Aorta (tissue), 5 donors: ENCODE measurements at regions not wholly inside any gene's neighbourhood (a gene's known extent, or its start where the extent isn't known, plus 50 kb on each side); places are given as distances from the start of the nearest gene placed in this dataset.
"Not testable (repeated sequence)": the region's sequence is repeated elsewhere in the genome, so short reads cannot be mapped to it uniquely, and the experiment has no call there.

Experiments
- ATAC-seq: fragments of 200-7000 bp; cut with Tn5 transposase; one replicate; pipeline ENCODE4 v1.9.1; 2022; ENCODE audit warnings: moderate library complexity; ENCODE audit not compliant: low FRiP score
- DNase-seq, 2 donors: peaks; one replicate each; pipeline ENCODE4 v3.0.0-alpha.2; 2020
- H3K27ac ChIP-seq, 2 donors: one replicate each; pipeline ENCODE4 v1.5.1; 2013; ENCODE audit warnings: low read length in 2 of 2, mild to moderate bottlenecking in 2 of 2, moderate library complexity in 2 of 2, control low read depth in 1 of 2, inconsistent platforms in 1 of 2, low read depth in 1 of 2
- H3K27me3 ChIP-seq, 2 donors: one replicate each; pipeline ENCODE4 v1.6.1; 2013; ENCODE audit warnings: control low read depth in 1 of 2, low read length in 1 of 2, mild to moderate bottlenecking in 1 of 2, moderate library complexity in 1 of 2; ENCODE audit not compliant: insufficient read depth in 2 of 2, control insufficient read depth in 1 of 2
- H3K36me3 ChIP-seq, 2 donors: one replicate each; pipeline ENCODE4 v1.6.1; 2013; ENCODE audit warnings: control low read depth in 1 of 2, low read length in 1 of 2, mild to moderate bottlenecking in 1 of 2; ENCODE audit not compliant: insufficient read depth in 2 of 2, control insufficient read depth in 1 of 2
- H3K4me1 ChIP-seq, 2 donors: one replicate each; pipeline ENCODE4 v1.6.1; 2013; ENCODE audit warnings: low read length in 2 of 2, control low read depth in 1 of 2, mild to moderate bottlenecking in 1 of 2, moderate library complexity in 1 of 2; ENCODE audit not compliant: insufficient read depth in 2 of 2, control insufficient read depth in 1 of 2
- H3K4me3 ChIP-seq, 2 donors: one replicate each; pipeline ENCODE4 v1.5.1; 2013; ENCODE audit warnings: low read length in 2 of 2, control low read depth in 1 of 2, mild to moderate bottlenecking in 1 of 2
- H3K9me3 ChIP-seq: one replicate; pipeline ENCODE4 v1.6.1; 2013; ENCODE audit warnings: mild to moderate bottlenecking, low read length; ENCODE audit not compliant: control insufficient read depth
- WGBS, 2 donors: extraction: QIAGEN DNeasy Blood & Tissue Kit; methylation state at CpG; one replicate each; pipeline ENCODE4 v1.1.7; 2013; 5-methylcytosine and 5-hydroxymethylcytosine counted together
- intact Hi-C, 2 donors: fragments of 100-400 bp; cut with DNase I; formaldehyde crosslinking; loops; one replicate each; pipeline versions ENCODE4 v1.14.2 to v1.15.0; 2022
- donor health status: healthy with polysubstance abuse.
- donor health status: Bipolar disorder and iron deficiency.
- donor health status: DM: no; HTN: no; CAD: no.
- donor health status: DM: no; HTN: no; CAD: no.
- donor health status: DM: yes; HTN: yes; CAD: no.

DNA sequence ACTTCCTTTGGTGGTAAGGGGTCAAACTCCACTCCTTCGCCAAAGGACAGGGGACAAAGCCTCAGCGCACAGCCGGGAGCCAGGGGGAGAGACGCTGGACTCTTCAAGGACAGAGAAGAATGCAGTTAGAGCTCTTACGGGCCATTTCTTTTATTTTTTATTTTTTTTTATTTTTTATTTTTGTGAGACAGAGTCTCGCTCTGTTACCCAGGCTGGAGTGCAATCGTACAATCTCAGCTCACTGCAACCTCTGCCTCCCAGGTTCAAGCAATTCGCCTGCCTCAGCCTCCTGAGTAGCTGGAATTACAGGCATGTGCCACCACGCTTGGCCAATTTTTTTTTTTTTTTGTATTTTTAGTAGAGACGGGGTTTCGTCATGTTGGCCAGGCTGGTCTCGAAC is 93.2 kb upstream of the RPH3AL start, which contains the start of gene RFLNB:
Gene RFLNB, minus strand, starts transcription at position 101 of the 400 bp plus-strand sequence.
- H3K9me3 ChIP-seq, DNase-seq, H3K27me3 ChIP-seq, intact Hi-C loops, ATAC-seq, H3K27ac ChIP-seq, H3K4me1 ChIP-seq, H3K36me3 ChIP-seq, H3K4me3 ChIP-seq: not testable (repeated sequence)
- 87 to 88% methylated on average over 12 of the region's 12 CpGs for WGBS, 2 donors

DNA sequence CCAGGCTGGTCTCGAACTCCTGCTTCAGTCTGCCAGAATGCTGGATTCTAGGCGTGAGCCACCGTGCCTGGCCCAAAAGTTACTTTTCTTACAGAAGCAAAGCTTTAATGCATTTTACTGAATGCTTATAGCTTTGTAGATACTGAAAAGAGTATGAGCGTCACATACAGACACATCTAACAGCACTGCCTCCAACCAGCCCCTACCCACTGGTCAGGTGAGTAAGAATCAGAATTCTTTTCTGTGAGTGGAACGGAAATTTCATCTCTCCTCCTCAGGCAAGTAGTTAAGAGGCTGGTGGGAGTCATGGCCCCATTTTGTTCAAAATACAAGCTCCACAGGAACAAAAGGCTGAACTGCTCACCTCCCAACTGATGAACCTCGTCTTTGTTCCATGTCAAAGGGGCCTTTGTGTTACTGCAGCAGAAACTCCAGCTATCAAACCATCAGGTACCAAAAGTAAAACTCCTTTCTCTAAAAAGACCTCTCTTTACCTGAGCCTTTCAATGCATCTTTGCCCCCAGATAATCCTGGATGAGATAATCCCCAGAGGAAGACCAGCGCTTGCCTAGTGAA is 92.4 kb upstream of the RPH3AL start:
- peaks cover 0 to 3% of the 10 kb centered on the region in 2 donors for H3K36me3 ChIP-seq
- no peak overlapping the region for H3K27ac ChIP-seq
- WGBS, 2 donors = 95 to 96% methylated on average over 7 of the region's 7 CpGs
- intact Hi-C loops = no loop called here
- no peaks in the 10 kb centered on the region for H3K4me1 ChIP-seq
- no peak overlapping the region for H3K4me3 ChIP-seq
- no peak for DNase-seq
- no peaks in the 10 kb centered on the region for H3K27me3 ChIP-seq
- no peaks in the 10 kb centered on the region for H3K9me3 ChIP-seq
- ATAC-seq = no peak

DNA sequence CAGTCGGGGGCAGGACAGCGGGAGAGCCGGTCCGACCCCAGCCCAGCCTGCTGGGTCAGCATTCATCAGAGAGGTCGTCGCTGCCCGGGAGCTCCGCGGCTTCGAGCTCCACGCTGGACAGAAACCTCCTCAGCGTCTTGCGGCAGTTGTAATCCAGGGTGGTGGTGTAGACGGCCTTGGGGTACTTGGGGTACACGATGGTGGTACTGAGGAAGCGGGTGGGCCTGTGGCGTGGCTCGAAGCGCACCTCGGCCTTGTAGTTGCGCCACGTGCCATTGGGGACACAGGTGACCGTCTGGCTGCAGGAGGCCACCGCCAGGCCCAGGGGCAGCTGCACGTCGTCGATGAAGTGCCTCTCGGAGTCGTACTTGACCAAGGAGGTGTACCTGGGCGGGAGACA is 90.5 kb upstream of the RPH3AL start:
- Histone ChIP-seq H3K4me1 (no peaks in the 10 kb centered on the region), H3K9me3 (no peaks in the 10 kb centered on the region), H3K27ac (no peak overlapping the region), H3K4me3 (no peak overlapping the region), H3K27me3 (no peaks in the 10 kb centered on the region), H3K36me3 (peaks cover 0 to 3% of the 10 kb centered on the region in 2 donors)
- DNase-seq (no peak), ATAC-seq (no peak)
- WGBS, 2 donors = 96 to 97% methylated on average over 30 of the region's 30 CpGs
- intact Hi-C loops = no loop called here

DNA sequence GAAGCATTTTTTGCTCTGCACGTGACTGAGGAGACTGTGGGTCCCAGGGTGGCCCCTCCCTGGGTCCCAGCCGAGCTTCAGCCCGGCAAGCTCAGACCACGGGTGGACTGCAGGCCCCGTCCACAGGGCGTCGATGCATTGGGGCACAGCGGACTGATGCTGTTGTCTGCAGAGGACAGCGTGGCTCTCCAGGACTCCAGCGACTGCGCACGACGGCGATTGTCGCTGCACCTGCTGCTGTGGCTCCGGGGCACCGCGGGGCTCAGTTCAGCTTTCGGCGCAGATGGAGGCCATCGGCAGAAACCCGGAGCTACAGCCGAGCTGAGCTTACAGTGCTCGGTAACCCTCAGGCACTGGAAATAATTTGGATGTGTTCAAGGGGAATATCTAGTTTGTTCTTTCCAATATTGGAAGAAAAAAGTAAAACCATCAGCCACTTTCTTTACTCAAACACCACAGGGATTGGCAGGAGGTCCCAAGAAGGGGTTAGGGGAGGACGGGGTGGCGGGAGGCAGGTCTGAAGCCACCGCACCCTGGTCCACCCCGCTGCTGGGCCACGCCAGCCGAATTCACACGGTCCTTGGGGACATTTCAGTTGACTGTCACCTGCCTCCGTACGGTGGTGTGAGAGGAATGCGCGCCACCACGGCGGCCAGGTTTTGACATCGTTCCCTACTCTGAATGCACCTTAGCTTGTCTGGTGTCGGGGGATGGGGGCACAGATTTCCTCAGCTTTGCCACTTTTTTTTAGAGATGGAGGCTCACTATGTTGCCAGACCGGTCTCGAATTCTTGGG is 88.7 kb upstream of the RPH3AL start:
- H3K27me3 ChIP-seq = no peaks in the 10 kb centered on the region
- H3K4me3 ChIP-seq = no peak overlapping the region
- intact Hi-C loops = no loop called here
- no peak overlapping the region for H3K27ac ChIP-seq
- DNase-seq (no peak), ATAC-seq (no peak)
- peaks cover 0 to 3% of the 10 kb centered on the region in 2 donors for H3K36me3 ChIP-seq
- 94 to 96% methylated on average over 41 of the region's 41 CpGs for WGBS, 2 donors
- no peaks in the 10 kb centered on the region for H3K4me1 ChIP-seq
- H3K9me3 ChIP-seq = no peaks in the 10 kb centered on the region

GRCh38 chr17:438191-438590 is 85.6 kb upstream of the RPH3AL start:
- H3K27me3 ChIP-seq = no peaks in the 10 kb centered on the region
- 86 to 90% methylated on average over 5 of the region's 5 CpGs for whole genome bisulfite sequencing, 2 donors

DNA sequence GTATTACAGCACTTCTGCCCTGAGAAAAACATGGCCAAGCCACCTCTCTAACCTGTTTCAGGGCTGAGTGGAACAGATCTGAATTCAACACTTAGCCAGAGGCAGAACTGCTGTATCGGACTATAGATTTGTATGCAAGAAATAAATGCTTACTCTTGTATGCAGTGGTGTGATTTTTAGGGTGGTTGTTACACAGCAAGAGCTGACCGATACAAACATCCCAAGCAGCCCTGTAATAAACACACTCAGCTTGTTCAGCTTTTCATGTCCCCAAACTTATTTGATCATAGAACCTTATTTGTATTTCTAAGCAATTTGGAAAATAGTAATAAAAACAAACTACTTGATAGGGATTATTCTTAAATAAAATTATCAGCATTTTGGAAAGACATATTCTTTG is 84.9 kb upstream of the RPH3AL start:
- H3K27me3 ChIP-seq = no peaks in the 10 kb centered on the region
- no peaks in the 10 kb centered on the region for H3K36me3 ChIP-seq
- no peak overlapping the region for H3K27ac ChIP-seq
- intact Hi-C loops = no loop called here
- H3K9me3 ChIP-seq = no peaks in the 10 kb centered on the region
- no peaks in the 10 kb centered on the region for H3K4me1 ChIP-seq
- DNase-seq (no peak), ATAC-seq (no peak)
- 97 to 98% methylated on average over 2 of the region's 2 CpGs for WGBS, 2 donors
- H3K4me3 ChIP-seq = no peak overlapping the region

More at GRCh38 chr17:438191-438590, 85.6 kb upstream of the RPH3AL start:
- Histone ChIP-seq H3K4me1 (no peaks in the 10 kb centered on the region), H3K36me3 (no peaks in the 10 kb centered on the region), H3K9me3 (no peaks in the 10 kb centered on the region), H3K4me3 (no peak overlapping the region), H3K27ac (no peak overlapping the region)
- no peak for ATAC-seq
- intact Hi-C loops = no loop called here
- no peak for DNase-seq

DNA sequence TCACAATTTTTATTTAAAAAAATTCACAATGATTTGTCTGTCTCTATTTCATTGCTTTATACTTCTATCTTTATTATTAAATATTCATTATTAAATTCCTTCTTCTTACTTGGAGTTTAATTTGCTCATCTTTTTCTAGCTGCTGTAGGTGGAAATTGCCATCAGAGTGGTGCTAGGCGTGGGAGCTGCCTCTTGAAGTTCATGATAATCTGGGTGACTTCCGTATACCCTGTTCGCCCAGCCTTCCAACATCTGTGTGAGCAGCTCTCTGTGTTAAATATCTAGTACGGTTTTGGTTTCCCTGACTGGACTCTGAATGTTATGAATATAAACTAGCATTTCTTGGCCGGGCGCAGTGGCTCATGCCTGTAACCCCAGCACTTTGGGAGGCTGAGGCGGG is 84.0 kb upstream of the RPH3AL start:
- ATAC-seq (no peak), DNase-seq (no peak)
- Histone ChIP-seq H3K4me3 (no peak overlapping the region), H3K9me3 (no peaks in the 10 kb centered on the region), H3K27me3 (no peaks in the 10 kb centered on the region), H3K36me3 (no peaks in the 10 kb centered on the region), H3K4me1 (no peaks in the 10 kb centered on the region), H3K27ac (no peak overlapping the region)
- WGBS, 2 donors = 83 to 91% methylated on average over 7 of the region's 7 CpGs
- intact Hi-C loops = no loop called here

DNA sequence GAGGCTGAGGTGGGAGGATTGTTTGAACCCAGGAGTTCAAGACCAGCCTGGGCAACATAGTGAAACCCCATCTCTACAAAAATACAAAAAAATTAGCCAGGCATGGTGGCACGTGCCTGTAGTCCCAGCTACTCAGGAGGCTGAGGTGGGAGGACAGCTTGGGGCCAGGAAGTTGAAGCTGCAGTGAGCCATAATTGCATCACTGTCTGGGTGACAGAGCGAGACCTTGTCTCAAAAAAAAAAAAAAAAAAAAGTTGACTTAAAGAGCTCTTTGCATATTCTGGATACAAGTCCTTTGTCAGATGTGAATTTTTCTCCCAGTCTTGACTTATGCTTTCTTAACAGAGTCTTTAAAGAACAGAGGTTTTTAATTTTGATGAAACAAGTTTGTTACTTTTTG is 79.9 kb upstream of the RPH3AL start:
- H3K4me3 ChIP-seq, DNase-seq, H3K27me3 ChIP-seq, intact Hi-C loops, H3K9me3 ChIP-seq, ATAC-seq, H3K4me1 ChIP-seq, H3K36me3 ChIP-seq, H3K27ac ChIP-seq: not testable (repeated sequence)
- WGBS, 2 donors = 62 to 82% methylated on average over 2 of the region's 2 CpGs

- DNase-seq (no peak), ATAC-seq (no peak)
- no peaks in the 10 kb centered on the region for H3K36me3 ChIP-seq
- H3K9me3 ChIP-seq = peaks cover 5% of the 10 kb centered on the region
- no peaks in the 10 kb centered on the region for H3K4me1 ChIP-seq
- no peak overlapping the region for H3K4me3 ChIP-seq
- H3K27me3 ChIP-seq = no peaks in the 10 kb centered on the region
- WGBS, 2 donors = 90% methylated on average over 4 of the region's 4 CpGs
- H3K27ac ChIP-seq = no peak overlapping the region
- intact Hi-C loops = no loop called here
Observed at GRCh38 chr17:431494-431893, 78.9 kb upstream of the RPH3AL start.
